ENCODE measurements at regions not wholly inside any gene's neighbourhood (a gene's known extent, or its start where the extent isn't known, plus 50 kb on each side); places are given as distances from the start of the nearest gene placed in this dataset.

- H3K27me3 ChIP-seq = no peaks in the 10 kb centered on the region
- WGBS, 2 donors = 73 to 79% methylated on average over 6 of the region's 6 CpGs
- no peaks in the 10 kb centered on the region for H3K36me3 ChIP-seq (ENCODE audit: low read depth, missing control alignments)
- no peak for TF ChIP-seq CTCF (IDR thresholded peaks at IDR 0.05)
- DNase-seq = no peak
- H3K9me3 ChIP-seq = no peaks in the 10 kb centered on the region
- no peak overlapping the region for H3K27ac ChIP-seq
- no peak overlapping the region for H3K4me3 ChIP-seq
- no peaks in the 10 kb centered on the region for H3K4me1 ChIP-seq
- intact Hi-C loops (cut with DNase I; ENCODE audit: low total_unique reads) = no loop called here
Observed at GRCh38 chr3:194817936-194818335, 132.3 kb downstream of the FAM43A start.

GRCh38 chr3:194824100-194824499, 138.4 kb downstream of the FAM43A start:
- TF ChIP-seq CTCF (IDR thresholded peaks at IDR 0.05) (no peak), POLR2A (IDR thresholded peaks at IDR 0.05) (no peak)
- Histone ChIP-seq H3K4me1 (no peaks in the 10 kb centered on the region), H3K4me3 (no peak overlapping the region), H3K27ac (no peak overlapping the region), H3K27me3 (no peaks in the 10 kb centered on the region), H3K9me3 (no peaks in the 10 kb centered on the region), H3K36me3 (ENCODE audit: low read depth, missing control alignments) (no peaks in the 10 kb centered on the region)
- intact Hi-C loops (cut with DNase I; ENCODE audit: low total_unique reads) = no loop called here
- no peak for DNase-seq
- 86 to 93% methylated on average over 4 of the region's 4 CpGs for WGBS, 2 donors

- no peak for DNase-seq
- Histone ChIP-seq H3K4me1 (no peaks in the 10 kb centered on the region), H3K27me3 (no peaks in the 10 kb centered on the region), H3K9me3 (no peaks in the 10 kb centered on the region), H3K27ac (no peak overlapping the region), H3K36me3 (ENCODE audit: low read depth, missing control alignments) (no peaks in the 10 kb centered on the region), H3K4me3 (no peak overlapping the region)
- TF ChIP-seq CTCF (IDR thresholded peaks at IDR 0.05) (no peak), POLR2A (IDR thresholded peaks at IDR 0.05) (no peak)
- WGBS, 2 donors = 84 to 86% methylated on average over 8 to 15 of the region's 15 CpGs
- intact Hi-C loops (cut with DNase I; ENCODE audit: low total_unique reads) = no loop called here
Observed at GRCh38 chr3:194824701-194825111, 139.0 kb downstream of the FAM43A start.

- DNase-seq = no peak
- Histone ChIP-seq H3K36me3 (ENCODE audit: low read depth, missing control alignments) (no peaks in the 10 kb centered on the region), H3K27ac (no peak overlapping the region), H3K27me3 (no peaks in the 10 kb centered on the region), H3K9me3 (no peaks in the 10 kb centered on the region), H3K4me3 (no peak overlapping the region), H3K4me1 (no peaks in the 10 kb centered on the region)
- WGBS, 2 donors = 92 to 94% methylated on average over 6 of the region's 6 CpGs
- TF ChIP-seq CTCF (IDR thresholded peaks at IDR 0.05) (no peak), POLR2A (IDR thresholded peaks at IDR 0.05) (no peak)
- intact Hi-C loops (cut with DNase I; ENCODE audit: low total_unique reads) = no loop called here
Observed at GRCh38 chr3:194826594-194826993, 140.9 kb downstream of the FAM43A start.

GRCh38 chr3:194827486-194827885, 141.8 kb downstream of the FAM43A start:
- H3K27ac ChIP-seq = no peak overlapping the region
- DNase-seq = no peak
- no peak overlapping the region for H3K4me3 ChIP-seq
- H3K9me3 ChIP-seq = no peaks in the 10 kb centered on the region
- 81 to 91% methylated on average over 1 of the region's 1 CpG for WGBS, 2 donors
- H3K4me1 ChIP-seq = no peaks in the 10 kb centered on the region
- H3K36me3 ChIP-seq (ENCODE audit: low read depth, missing control alignments) = no peaks in the 10 kb centered on the region
- TF ChIP-seq POLR2A (IDR thresholded peaks at IDR 0.05) (no peak), CTCF (IDR thresholded peaks at IDR 0.05) (no peak)
- intact Hi-C loops (cut with DNase I; ENCODE audit: low total_unique reads) = no loop called here
- H3K27me3 ChIP-seq = no peaks in the 10 kb centered on the region

Data from testis (tissue), 2 donors.